Astrocyte (in vitro differentiated cells and primary cell): ENCODE measurements at regions not wholly inside any gene's neighbourhood (a gene's known extent, or its start where the extent isn't known, plus 50 kb on each side); places are given as distances from the start of the nearest gene placed in this dataset.

Experiments used
- DNase-seq: peaks from one replicate; pipeline ENCODE4 v3.0.0-alpha.2; 2010; ENCODE audit warnings: low read depth
- FAIRE-seq: peaks from 2 replicates; lab custom pipeline; 2011; peaks lifted over from hg19 to GRCh38; lab: Jason Lieb, UNC
- H2AFZ ChIP-seq: 2 replicates; pipeline ENCODE4 v1.6.0; 2012; ENCODE audit warnings: low read depth, low read length, inconsistent platforms
- H3K27ac ChIP-seq: 2 replicates; pipeline ENCODE4 v1.5.1; 2011; ENCODE audit warnings: low read depth, low read length, inconsistent platforms
- H3K27me3 ChIP-seq: 2 replicates; pipeline ENCODE4 v1.6.0; 2011; ENCODE audit warnings: low read length, inconsistent platforms; ENCODE audit not compliant: insufficient read depth
- H3K36me3 ChIP-seq: 2 replicates; pipeline ENCODE4 v1.5.1; 2011; ENCODE audit warnings: low read length, inconsistent platforms; ENCODE audit not compliant: insufficient read depth
- H3K4me1 ChIP-seq: 2 replicates; pipeline ENCODE4 v1.5.1; 2011; ENCODE audit warnings: low read length, inconsistent platforms; ENCODE audit not compliant: insufficient read depth
- H3K4me2 ChIP-seq: 2 replicates; pipeline ENCODE4 v1.6.0; 2012; ENCODE audit warnings: low read length, inconsistent platforms
- H3K4me3 ChIP-seq: 2 replicates; pipeline ENCODE4 v1.5.1; 2011; ENCODE audit warnings: low read depth, mild to moderate bottlenecking, low read length, inconsistent platforms; ENCODE audit not compliant: insufficient read depth
- H3K79me2 ChIP-seq: 2 replicates; pipeline ENCODE4 v1.6.0; 2012; ENCODE audit warnings: mild to moderate bottlenecking, low read length, inconsistent platforms; ENCODE audit not compliant: insufficient read depth
- H3K9ac ChIP-seq: 2 replicates; pipeline ENCODE4 v1.6.0; 2012; ENCODE audit warnings: mild to moderate bottlenecking, low read length, inconsistent platforms
- H3K9me3 ChIP-seq: 2 replicates; pipeline ENCODE4 v1.5.1; 2012; ENCODE audit warnings: low read depth, mild to moderate bottlenecking, low read length, inconsistent platforms; ENCODE audit not compliant: insufficient read depth
- H4K20me1 ChIP-seq: 2 replicates; pipeline ENCODE4 v1.6.0; 2012; ENCODE audit warnings: low read length, inconsistent platforms; ENCODE audit not compliant: insufficient read depth
- H3K27ac Mint-ChIP-seq: one replicate; pipeline ENCODE4 v1.8.0; 2021; ENCODE audit warnings: mild to moderate bottlenecking, mixed read lengths; ENCODE audit not compliant: unreplicated experiment
- H3K27me3 Mint-ChIP-seq: one replicate; pipeline ENCODE4 v1.8.0; 2021; ENCODE audit warnings: low read depth, mixed read lengths; ENCODE audit not compliant: unreplicated experiment
- H3K36me3 Mint-ChIP-seq: one replicate; pipeline ENCODE4 v1.8.0; 2021; ENCODE audit warnings: low read depth, mixed read lengths; ENCODE audit not compliant: unreplicated experiment
- H3K4me1 Mint-ChIP-seq: one replicate; pipeline ENCODE4 v1.8.0; 2021; ENCODE audit warnings: low read depth, mixed read lengths; ENCODE audit not compliant: unreplicated experiment
- H3K4me3 Mint-ChIP-seq: one replicate; pipeline ENCODE4 v1.8.0; 2021; ENCODE audit warnings: mild to moderate bottlenecking, moderate library complexity, mixed read lengths; ENCODE audit not compliant: unreplicated experiment
- H3K9me3 Mint-ChIP-seq: one replicate; pipeline ENCODE4 v1.8.0; 2021; ENCODE audit warnings: mild to moderate bottlenecking, mixed read lengths; ENCODE audit not compliant: unreplicated experiment
- CTCF ChIP-seq: IDR thresholded peaks from 2 replicates; pipeline ENCODE4 v1.5.1; 2011; ENCODE audit warnings: low read depth, mild to moderate bottlenecking, inconsistent platforms, low read length, moderate library complexity; ENCODE audit not compliant: insufficient read depth
- EZH2 ChIP-seq: IDR thresholded peaks from 2 replicates; pipeline ENCODE4 v1.6.1; 2012; ENCODE audit warnings: mild to moderate bottlenecking, low read length, inconsistent platforms; ENCODE audit not compliant: insufficient read depth

GRCh38 chr9:102867488-102867887 is 127.6 kb upstream of the CYLC2 start:
- H3K27ac ChIP-seq, result peak overlapping the region; percentile 38
- peak overlapping the region; percentile 18 for H2AFZ ChIP-seq
- no peak overlapping the region for H3K4me3 Mint-ChIP-seq
- H3K9me3 ChIP-seq, result no peaks in the 10 kb centered on the region
- FAIRE-seq (peak; percentile 76), DNase-seq (peak; percentile 85)
- TF ChIP-seq EZH2 (no peak), CTCF (no peak)
- no peak overlapping the region for H3K9ac ChIP-seq
- no peaks in the 10 kb centered on the region for H3K9me3 Mint-ChIP-seq
- H3K4me1 Mint-ChIP-seq, result no peaks in the 10 kb centered on the region
- no peaks in the 10 kb centered on the region for H3K27me3 Mint-ChIP-seq
- no peaks in the 10 kb centered on the region for H3K36me3 Mint-ChIP-seq
- no peaks in the 10 kb centered on the region for H3K27me3 ChIP-seq
- peaks cover 17% of the 10 kb centered on the region for H3K4me1 ChIP-seq
- no peaks in the 10 kb centered on the region for H3K36me3 ChIP-seq
- H4K20me1 ChIP-seq, result no peaks in the 10 kb centered on the region
- no peak overlapping the region for H3K4me3 ChIP-seq
- peak overlapping the region; percentile 42 for H3K4me2 ChIP-seq
- H3K27ac Mint-ChIP-seq, result no peak overlapping the region
- no peaks in the 10 kb centered on the region for H3K79me2 ChIP-seq

DNA sequence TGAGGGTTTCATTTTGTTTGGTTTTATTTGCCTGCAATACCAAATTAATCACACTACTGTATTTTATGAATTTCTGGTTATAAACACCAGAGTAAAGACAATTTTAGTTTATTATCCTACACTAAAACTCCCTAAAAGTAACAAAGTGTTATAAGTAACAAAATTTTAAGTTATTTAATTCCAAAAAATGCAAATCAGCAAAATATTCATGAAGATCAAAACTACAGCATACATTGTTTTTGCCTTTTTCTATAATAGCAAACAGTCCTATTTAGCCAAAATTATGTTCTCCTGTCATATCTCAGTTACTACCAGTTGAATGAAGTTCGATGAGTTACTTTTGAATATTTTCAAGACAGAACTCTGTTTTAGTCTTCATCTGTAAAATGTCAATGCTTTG is 132.7 kb upstream of the CYLC2 start:
- Mint-ChIP-seq H3K36me3 (no peaks in the 10 kb centered on the region), H3K4me1 (no peaks in the 10 kb centered on the region)

More for the DNA sequence above, 132.7 kb upstream of the CYLC2 start:
- Histone ChIP-seq H3K27ac (no peak overlapping the region), H4K20me1 (no peaks in the 10 kb centered on the region), H3K9ac (no peak overlapping the region), H2AFZ (no peak overlapping the region), H3K4me3 (no peak overlapping the region), H3K4me2 (no peak overlapping the region), H3K4me1 (peaks cover 14% of the 10 kb centered on the region), H3K9me3 (no peaks in the 10 kb centered on the region), H3K27me3 (no peaks in the 10 kb centered on the region), H3K79me2 (no peaks in the 10 kb centered on the region), H3K36me3 (no peaks in the 10 kb centered on the region)
- no peak overlapping the region for H3K4me3 Mint-ChIP-seq
- FAIRE-seq (no peak), DNase-seq (no peak)
- H3K9me3 Mint-ChIP-seq, result no peaks in the 10 kb centered on the region
- no peaks in the 10 kb centered on the region for H3K27me3 Mint-ChIP-seq
- TF ChIP-seq EZH2, result no peak
- no peak for TF ChIP-seq CTCF
- H3K27ac Mint-ChIP-seq, result no peak overlapping the region
